ENCODE measurements at regions not wholly inside any gene's neighbourhood (a gene's known extent, or its start where the extent isn't known, plus 50 kb on each side); places are given as distances from the start of the nearest gene placed in this dataset.

- DNase-seq = no peak
- 92 to 97% methylated on average over 1 of the region's 1 CpG for WGBS, 2 donors
Observed at GRCh38 chr2:122704109-122704563, 948.7 kb downstream of the TSN start.

GRCh38 chr2:122705746-122706145 is 950.3 kb downstream of the TSN start:
- WGBS, 2 donors = 88 to 89% methylated on average over 1 of the region's 1 CpG
- no peak for ATAC-seq (ENCODE audit: insufficient read depth, low FRiP score)
- Histone ChIP-seq H3K9me3 (ENCODE audit: control insufficient read depth in 4 of 4, insufficient read depth in 3 of 4, low read length in 3 of 4) (no peaks in the 10 kb centered on the region), H3K36me3 (ENCODE audit: control insufficient read depth in 4 of 4, insufficient read depth in 4 of 4, low read length in 4 of 4) (no peaks in the 10 kb centered on the region), H3K4me1 (ENCODE audit: control insufficient read depth in 5 of 5, insufficient read depth in 5 of 5, low read length in 5 of 5) (no peaks in the 10 kb centered on the region), H3K27me3 (ENCODE audit: control insufficient read depth in 3 of 3, insufficient read depth in 3 of 3, low read length in 2 of 3) (no peaks in the 10 kb centered on the region), H3K4me3 (no peak overlapping the region), H3K27ac (ENCODE audit: low read depth in 1 of 2, low read length in 1 of 2) (no peak overlapping the region), H3K9ac (ENCODE audit: insufficient read depth in 1 of 2, low read length in 2 of 2) (no peak overlapping the region)
- DNase-seq = no peak
- TF ChIP-seq CTCF (IDR thresholded peaks at IDR 0.05; ENCODE audit: control extremely low read depth, extremely low read depth) = no peak

More at GRCh38 chr2:122704109-122704563, 948.7 kb downstream of the TSN start:
- no peaks in the 10 kb centered on the region for H3K36me3 ChIP-seq (ENCODE audit: control insufficient read depth in 4 of 4, insufficient read depth in 4 of 4, low read length in 4 of 4)
- H3K4me3 ChIP-seq = no peak overlapping the region
- no peak overlapping the region for H3K27ac ChIP-seq (ENCODE audit: low read depth in 1 of 2, low read length in 1 of 2)
- ATAC-seq (ENCODE audit: insufficient read depth, low FRiP score) = no peak
- no peak overlapping the region for H3K9ac ChIP-seq (ENCODE audit: insufficient read depth in 1 of 2, low read length in 2 of 2)
- no peaks in the 10 kb centered on the region for H3K27me3 ChIP-seq (ENCODE audit: control insufficient read depth in 3 of 3, insufficient read depth in 3 of 3, low read length in 2 of 3)
- no peaks in the 10 kb centered on the region for H3K4me1 ChIP-seq (ENCODE audit: control insufficient read depth in 5 of 5, insufficient read depth in 5 of 5, low read length in 5 of 5)
- TF ChIP-seq CTCF (IDR thresholded peaks at IDR 0.05; ENCODE audit: control extremely low read depth, extremely low read depth) = no peak
- no peaks in the 10 kb centered on the region for H3K9me3 ChIP-seq (ENCODE audit: control insufficient read depth in 4 of 4, insufficient read depth in 3 of 4, low read length in 3 of 4)

GRCh38 chr2:122706757-122707223 is 951.3 kb downstream of the TSN start:
- ATAC-seq (ENCODE audit: insufficient read depth, low FRiP score) (no peak), DNase-seq (no peak)
- Histone ChIP-seq H3K27me3 (ENCODE audit: control insufficient read depth in 3 of 3, insufficient read depth in 3 of 3, low read length in 2 of 3) (no peaks in the 10 kb centered on the region), H3K36me3 (ENCODE audit: control insufficient read depth in 4 of 4, insufficient read depth in 4 of 4, low read length in 4 of 4) (no peaks in the 10 kb centered on the region), H3K4me1 (ENCODE audit: control insufficient read depth in 5 of 5, insufficient read depth in 5 of 5, low read length in 5 of 5) (no peaks in the 10 kb centered on the region), H3K4me3 (no peak overlapping the region), H3K9me3 (ENCODE audit: control insufficient read depth in 4 of 4, insufficient read depth in 3 of 4, low read length in 3 of 4) (peaks cover 0 to 2% (median 0%) of the 10 kb centered on the region in 4 donors), H3K27ac (ENCODE audit: low read depth in 1 of 2, low read length in 1 of 2) (no peak overlapping the region), H3K9ac (ENCODE audit: insufficient read depth in 1 of 2, low read length in 2 of 2) (no peak overlapping the region)
- 56 to 68% methylated on average over 3 of the region's 3 CpGs for WGBS, 2 donors
- no peak for TF ChIP-seq CTCF (IDR thresholded peaks at IDR 0.05; ENCODE audit: control extremely low read depth, extremely low read depth)

- no peak for TF ChIP-seq CTCF (IDR thresholded peaks at IDR 0.05; ENCODE audit: control extremely low read depth, extremely low read depth)
- no peaks in the 10 kb centered on the region for H3K4me1 ChIP-seq (ENCODE audit: control insufficient read depth in 5 of 5, insufficient read depth in 5 of 5, low read length in 5 of 5)
- no peak for ATAC-seq (ENCODE audit: insufficient read depth, low FRiP score)
- H3K4me3 ChIP-seq = no peak overlapping the region
- peaks cover 0 to 2% (median 0%) of the 10 kb centered on the region in 4 donors for H3K9me3 ChIP-seq (ENCODE audit: control insufficient read depth in 4 of 4, insufficient read depth in 3 of 4, low read length in 3 of 4)
- DNase-seq = peak in 2 of 3 donors; percentile 36 to 76
- H3K27me3 ChIP-seq (ENCODE audit: control insufficient read depth in 3 of 3, insufficient read depth in 3 of 3, low read length in 2 of 3) = no peaks in the 10 kb centered on the region
- no peaks in the 10 kb centered on the region for H3K36me3 ChIP-seq (ENCODE audit: control insufficient read depth in 4 of 4, insufficient read depth in 4 of 4, low read length in 4 of 4)
- H3K9ac ChIP-seq (ENCODE audit: insufficient read depth in 1 of 2, low read length in 2 of 2) = no peak overlapping the region
- H3K27ac ChIP-seq (ENCODE audit: low read depth in 1 of 2, low read length in 1 of 2) = no peak overlapping the region
- WGBS, 2 donors = 67 to 79% methylated on average over 1 of the region's 1 CpG
Observed at GRCh38 chr2:122707224-122707824, 951.9 kb downstream of the TSN start.
